Glutamatergic neuron (in vitro differentiated cells): ENCODE measurements at regions not wholly inside any gene's neighbourhood (a gene's known extent, or its start where the extent isn't known, plus 50 kb on each side); places are given as distances from the start of the nearest gene placed in this dataset.

Source experiments
- DNase-seq: peaks from one replicate; pipeline ENCODE4 v3.0.0; 2022
- H3K27ac Mint-ChIP-seq: one replicate; pipeline ENCODE4 v1.8.0; 2020; ENCODE audit warnings: mild to moderate bottlenecking, mixed read lengths, inconsistent platforms; ENCODE audit not compliant: unreplicated experiment
- H3K27me3 Mint-ChIP-seq: one replicate; pipeline ENCODE4 v1.8.0; 2020; ENCODE audit warnings: mild to moderate bottlenecking, moderate library complexity, mixed read lengths, inconsistent platforms; ENCODE audit not compliant: unreplicated experiment
- H3K36me3 Mint-ChIP-seq: one replicate; pipeline ENCODE4 v1.8.0; 2020; ENCODE audit warnings: mild to moderate bottlenecking, mixed read lengths, inconsistent platforms; ENCODE audit not compliant: unreplicated experiment
- H3K4me1 Mint-ChIP-seq: one replicate; pipeline ENCODE4 v1.8.0; 2020; ENCODE audit warnings: mild to moderate bottlenecking, low read depth, mixed read lengths, inconsistent platforms; ENCODE audit not compliant: unreplicated experiment
- H3K4me3 Mint-ChIP-seq: one replicate; pipeline ENCODE4 v1.8.0; 2020; ENCODE audit warnings: mild to moderate bottlenecking, mixed read lengths, inconsistent platforms; ENCODE audit not compliant: unreplicated experiment
- H3K9me3 Mint-ChIP-seq: one replicate; pipeline ENCODE4 v1.8.0; 2020; ENCODE audit warnings: mild to moderate bottlenecking, moderate library complexity, mixed read lengths, inconsistent platforms; ENCODE audit not compliant: unreplicated experiment
- CTCF ChIP-seq: fragments of 200-600 bp; sonication (generic); IDR thresholded peaks from one replicate; pipeline ENCODE4 v1.5.0; 2021; ENCODE audit not compliant: partially characterized antibody, unreplicated experiment

- no peaks in the 10 kb centered on the region for H3K9me3 Mint-ChIP-seq
- H3K36me3 Mint-ChIP-seq = no peaks in the 10 kb centered on the region
- H3K4me1 Mint-ChIP-seq = peaks cover 2% of the 10 kb centered on the region
- TF ChIP-seq CTCF = no peak
- no peak overlapping the region for H3K4me3 Mint-ChIP-seq
- DNase-seq = no peak
- no peak overlapping the region for H3K27ac Mint-ChIP-seq
- no peaks in the 10 kb centered on the region for H3K27me3 Mint-ChIP-seq
These were observed 143.3 kb downstream of the C1D start for GRCh38 chr2:67919490-67919889.

GRCh38 chr2:67922080-67922785 lies 140.6 kb downstream of the C1D start:
- H3K36me3 Mint-ChIP-seq = no peaks in the 10 kb centered on the region
- no peaks in the 10 kb centered on the region for H3K27me3 Mint-ChIP-seq
- no peaks in the 10 kb centered on the region for H3K9me3 Mint-ChIP-seq
- H3K4me1 Mint-ChIP-seq = peaks cover 6% of the 10 kb centered on the region
- TF ChIP-seq CTCF = no peak
- DNase-seq = no peak
- H3K4me3 Mint-ChIP-seq = no peak overlapping the region
- no peak overlapping the region for H3K27ac Mint-ChIP-seq

- TF ChIP-seq CTCF = no peak
- no peak overlapping the region for H3K27ac Mint-ChIP-seq
- no peaks in the 10 kb centered on the region for H3K9me3 Mint-ChIP-seq
- H3K27me3 Mint-ChIP-seq = no peaks in the 10 kb centered on the region
- no peak for DNase-seq
- H3K36me3 Mint-ChIP-seq = no peaks in the 10 kb centered on the region
- H3K4me3 Mint-ChIP-seq = no peak overlapping the region
- H3K4me1 Mint-ChIP-seq = peaks cover 12% of the 10 kb centered on the region
These were observed 139.1 kb downstream of the C1D start for GRCh38 chr2:67923696-67924095.

- no peak for DNase-seq
- Mint-ChIP-seq H3K27me3 (no peaks in the 10 kb centered on the region), H3K9me3 (no peaks in the 10 kb centered on the region), H3K4me3 (no peak overlapping the region), H3K36me3 (peaks cover under 1% of the 10 kb centered on the region), H3K27ac (no peak overlapping the region), H3K4me1 (peaks cover 24% of the 10 kb centered on the region)
- no peak for TF ChIP-seq CTCF
These were observed 135.3 kb downstream of the C1D start for GRCh38 chr2:67927501-67927900.

- DNase-seq = no peak
- Mint-ChIP-seq H3K27me3 (no peaks in the 10 kb centered on the region), H3K9me3 (no peaks in the 10 kb centered on the region), H3K27ac (peak overlapping the region; percentile 17), H3K4me3 (no peak overlapping the region), H3K36me3 (peaks cover 7% of the 10 kb centered on the region), H3K4me1 (peaks cover 22% of the 10 kb centered on the region)
- no peak for TF ChIP-seq CTCF
These were observed 132.6 kb downstream of the C1D start for GRCh38 chr2:67930156-67930555.
